HEK293 (cell line): ENCODE measurements at regions not wholly inside any gene's neighbourhood (a gene's known extent, or its start where the extent isn't known, plus 50 kb on each side); places are given as distances from the start of the nearest gene placed in this dataset.

Source experiments
- CTCF ChIA-PET: fragments of 350-600 bp; formaldehyde crosslinking; extraction: SDS; loops from one replicate; lab custom pipeline; 2021; ENCODE audit warnings: antibody characterized with exemption; lab: Yijun Ruan, JAX
- POLR2A ChIA-PET: fragments of 300-600 bp; formaldehyde crosslinking; extraction: SDS; loops from one replicate; lab custom pipeline; 2020; ENCODE audit warnings: antibody characterized with exemption, inconsistent platforms; lab: Yijun Ruan, JAX
- H3K27ac ChIP-seq: fragments of 200-500 bp; sonication (Bioruptor generic); 2 replicates; pipeline ENCODE4 v1.5.1; 2014; ENCODE audit warnings: low read depth, low read length, control low read depth, inconsistent platforms; ENCODE audit errors: extremely low read depth
- H3K36me3 ChIP-seq, 2 experiments: fragments of 200-500 bp in 1 of 2; sonication (Bioruptor generic) in 1 of 2; 1 replicate in 1 of 2; 2 replicates in 1 of 2; pipeline ENCODE4 v1.5.1; 2014 to 2017; ENCODE audit warnings: inconsistent platforms in 2 of 2, low read length in 2 of 2; ENCODE audit not compliant: control insufficient read depth in 2 of 2, insufficient read depth in 1 of 2
- H3K4me1 ChIP-seq: fragments of 200-500 bp; sonication (Bioruptor generic); 2 replicates; pipeline ENCODE4 v1.5.1; 2014; ENCODE audit warnings: mild to moderate bottlenecking, low read length, inconsistent platforms; ENCODE audit not compliant: control insufficient read depth, insufficient read depth
- H3K4me3 ChIP-seq: 2 replicates; pipeline ENCODE4 v1.5.1; 2011; ENCODE audit warnings: low read depth, mild to moderate bottlenecking, control low read depth, low read length, moderate library complexity
- H3K9me3 ChIP-seq: fragments of 200-500 bp; sonication (Bioruptor generic); 2 replicates; pipeline ENCODE4 v1.5.1; 2014; ENCODE audit warnings: low read depth, low read length, inconsistent platforms; ENCODE audit not compliant: control insufficient read depth, insufficient read depth
- BCL11A ChIP-seq: fragments of 450-650 bp; formaldehyde crosslinking; IDR thresholded peaks from 2 replicates; pipeline ENCODE4 v1.5.1; 2016; ENCODE audit warnings: low read depth, missing biosample characterization, missing genetic modification characterization
- BCL6B ChIP-seq: fragments of 450-650 bp; formaldehyde crosslinking; IDR thresholded peaks from 2 replicates; pipeline ENCODE4 v1.5.1; 2017; ENCODE audit warnings: missing biosample characterization, missing genetic modification characterization
- OVOL3 ChIP-seq: fragments of 450-650 bp; formaldehyde crosslinking; IDR thresholded peaks from 2 replicates; pipeline ENCODE4 v1.5.1; 2016; ENCODE audit warnings: missing biosample characterization, missing genetic modification characterization
- PBX3 ChIP-seq: sonication (generic); formaldehyde crosslinking; IDR thresholded peaks from 2 replicates; pipeline ENCODE4 v1.8.1; 2022; ENCODE audit warnings: mild to moderate bottlenecking, moderate library complexity, missing genetic modification reagents
- PRDM10 ChIP-seq: fragments of 450-650 bp; formaldehyde crosslinking; IDR thresholded peaks from 2 replicates; pipeline ENCODE4 v1.5.1; 2016; ENCODE audit warnings: missing biosample characterization, missing genetic modification characterization
- PRDM6 ChIP-seq: fragments of 450-650 bp; formaldehyde crosslinking; IDR thresholded peaks from 2 replicates; pipeline ENCODE4 v1.5.1; 2017; ENCODE audit warnings: missing biosample characterization, missing genetic modification characterization
- ZEB2 ChIP-seq: fragments of 450-650 bp; formaldehyde crosslinking; IDR thresholded peaks from 2 replicates; pipeline ENCODE4 v1.5.1; 2016; ENCODE audit warnings: missing biosample characterization, missing genetic modification characterization
- ZFP37 ChIP-seq: fragments of 450-650 bp; formaldehyde crosslinking; IDR thresholded peaks from 2 replicates; pipeline ENCODE4 v1.5.1; 2016; ENCODE audit warnings: missing biosample characterization, missing genetic modification characterization
- ZNF114 ChIP-seq: fragments of 450-650 bp; formaldehyde crosslinking; IDR thresholded peaks from 2 replicates; pipeline ENCODE4 v1.5.0; 2017; ENCODE audit warnings: missing biosample characterization, missing genetic modification characterization
- ZNF280C ChIP-seq: fragments of 450-650 bp; formaldehyde crosslinking; IDR thresholded peaks from 2 replicates; pipeline ENCODE4 v1.5.1; 2016; ENCODE audit warnings: missing biosample characterization, missing genetic modification characterization
- ZNF280D ChIP-seq: fragments of 450-650 bp; formaldehyde crosslinking; IDR thresholded peaks from 2 replicates; pipeline ENCODE4 v1.5.1; 2016; ENCODE audit warnings: missing biosample characterization, missing genetic modification characterization
- ZNF404 ChIP-seq: fragments of 450-650 bp; formaldehyde crosslinking; IDR thresholded peaks from 2 replicates; pipeline ENCODE4 v1.5.1; 2017; ENCODE audit warnings: missing biosample characterization, missing genetic modification characterization
- ZNF488 ChIP-seq: fragments of 450-650 bp; formaldehyde crosslinking; IDR thresholded peaks from 2 replicates; pipeline ENCODE4 v1.5.1; 2016; ENCODE audit warnings: missing biosample characterization, missing genetic modification characterization
- ZNF521 ChIP-seq: fragments of 450-650 bp; formaldehyde crosslinking; IDR thresholded peaks from 2 replicates; pipeline ENCODE4 v1.5.1; 2017; ENCODE audit warnings: missing biosample characterization, mild to moderate bottlenecking, missing genetic modification characterization
- ZNF654 ChIP-seq: fragments of 450-650 bp; formaldehyde crosslinking; IDR thresholded peaks from 2 replicates; pipeline ENCODE4 v1.5.1; 2016; ENCODE audit warnings: low read depth, missing biosample characterization, missing genetic modification characterization
- ZSCAN16 ChIP-seq: fragments of 450-650 bp; formaldehyde crosslinking; IDR thresholded peaks from 2 replicates; pipeline ENCODE4 v1.5.1; 2016; ENCODE audit warnings: missing biosample characterization, missing genetic modification characterization
- ZSCAN30 ChIP-seq: fragments of 450-650 bp; IDR thresholded peaks from 2 replicates; pipeline ENCODE4 v1.5.1; 2018; ENCODE audit warnings: missing biosample characterization, mild to moderate bottlenecking, missing genetic modification characterization, moderate library complexity

GRCh38 chr10:44478040-44478439, 93.1 kb upstream of the CXCL12 start (continued):
- TF ChIP-seq PRDM6 (tag by site-specific recombination) (no peak), ZSCAN16 (tag by site-specific recombination) (no peak), ZNF280D (tag by site-specific recombination) (no peak), PBX3 (CRISPR knock-in tag) (no peak), PRDM10 (tag by site-specific recombination) (no peak), ZNF654 (tag by site-specific recombination) (no peak), ZEB2 (no peak), ZNF280C (tag by site-specific recombination) (no peak), ZSCAN30 (tag by site-specific recombination) (no peak), ZFP37 (tag by site-specific recombination) (no peak), ZNF114 (tag by site-specific recombination) (no peak)
- TF ChIP-seq, all 188 proteins: peak for 0

GRCh38 chr10:44478876-44479705, 94.2 kb upstream of the CXCL12 start:
- no peaks in the 10 kb centered on the region for H3K4me1 ChIP-seq

More at GRCh38 chr10:44478876-44479705, 94.2 kb upstream of the CXCL12 start:
- no peak overlapping the region for H3K27ac ChIP-seq
- H3K9me3 ChIP-seq: no peaks in the 10 kb centered on the region
- CTCF ChIA-PET: interaction anchor here (0.6 kb wide), 1 partner anchor 106 kb away, joined by 7 read pairs; no protein-coding TSS in a partner anchor
- H3K4me3 ChIP-seq: no peak overlapping the region
- TF ChIP-seq ZNF521 (no peak), ZNF488 (tag by site-specific recombination) (no peak), ZEB2 (no peak), BCL6B (no peak), ZNF404 (tag by site-specific recombination) (no peak), BCL11A (tag by site-specific recombination) (no peak), OVOL3 (tag by site-specific recombination) (no peak)
- H3K36me3 ChIP-seq: no peaks in the 10 kb centered on the region
- POLR2A ChIA-PET: no interaction called here
